OCI-LY3 (cell line): ENCODE measurements at regions not wholly inside any gene's neighbourhood (a gene's known extent, or its start where the extent isn't known, plus 50 kb on each side); places are given as distances from the start of the nearest gene placed in this dataset.

ENCODE experiments used
- CTCF ChIP-seq: fragments of 200-600, 300-600 bp; sonication (generic); IDR thresholded peaks from 2 replicates; pipeline ENCODE4 v1.5.1; 2014; ENCODE audit warnings: antibody characterized with exemption, low read length, low read depth
- EZH2phosphoT487 ChIP-seq: fragments of 200-600 bp; shearing (Covaris generic); IDR thresholded peaks from 2 replicates; pipeline ENCODE4 v1.6.1; 2018; ENCODE audit warnings: antibody characterized with exemption, mixed run types, low read depth

- TF ChIP-seq CTCF (no peak), EZH2phosphoT487 (no peak)
Observed at GRCh38 chr4:32672359-32672758, 1952.2 kb downstream of the PCDH7 start.
